CD4-positive, alpha-beta T cell (primary cell): ENCODE measurements at regions not wholly inside any gene's neighbourhood (a gene's known extent, or its start where the extent isn't known, plus 50 kb on each side); places are given as distances from the start of the nearest gene placed in this dataset.

Experiments
- ATAC-seq: fragments of 200-7000 bp; cut with Tn5 transposase; one replicate; pipeline ENCODE4 v1.10.0; 2022; ENCODE audit warnings: mild to moderate bottlenecking; ENCODE audit not compliant: poor library complexity
- CTCF ChIA-PET: fragments of 350-600 bp; sonication (Branson Sonifier 250); formaldehyde crosslinking; loops from one replicate; lab custom pipeline; 2021; ENCODE audit warnings: antibody characterized with exemption, inconsistent platforms; lab: Charles Lee
- POLR2A ChIA-PET: fragments of 350-600 bp; sonication (Branson Sonifier 250); formaldehyde crosslinking; loops from one replicate; lab custom pipeline; 2021; ENCODE audit warnings: antibody characterized with exemption, inconsistent platforms; lab: Charles Lee
- DNase-seq, 14 experiments: peaks; one replicate each; pipeline ENCODE4 v3.0.0-alpha.2; 2013 to 2020; ENCODE audit warnings: mixed read lengths in 2 of 14
- H3K27ac ChIP-seq, 2 donors: one replicate each; pipeline versions ENCODE4 v1.5.1 to v1.7.0; 2013; ENCODE audit warnings: low read length in 2 of 2, low read depth in 1 of 2, mild to moderate bottlenecking in 1 of 2
- H3K27me3 ChIP-seq, 2 experiments: 1 replicate in 1 of 2; 2 replicates in 1 of 2; pipeline versions ENCODE4 v1.6.1 to v1.7.0; 2013; ENCODE audit warnings: low read length in 2 of 2, control low read depth in 1 of 2, mild to moderate bottlenecking in 1 of 2, moderate library complexity in 1 of 2; ENCODE audit not compliant: insufficient read depth in 2 of 2, control insufficient read depth in 1 of 2
- H3K36me3 ChIP-seq: one replicate; pipeline ENCODE4 v1.6.1; 2013; ENCODE audit warnings: low read length, control low read depth; ENCODE audit not compliant: insufficient read depth
- H3K4me1 ChIP-seq: one replicate; pipeline ENCODE4 v1.6.1; 2013; ENCODE audit warnings: low read length, control low read depth; ENCODE audit not compliant: insufficient read depth
- H3K4me3 ChIP-seq: one replicate; pipeline ENCODE4 v1.5.1; 2013; ENCODE audit warnings: mild to moderate bottlenecking, low read length, moderate library complexity
- H3K9me3 ChIP-seq, 2 experiments: 1 replicate in 1 of 2; 2 replicates in 1 of 2; pipeline versions ENCODE4 v1.6.1 to v1.7.0; 2013; ENCODE audit warnings: low read length in 2 of 2, mild to moderate bottlenecking in 2 of 2, control low read depth in 1 of 2, moderate library complexity in 1 of 2; ENCODE audit not compliant: control insufficient read depth in 1 of 2, insufficient read depth in 1 of 2
- H3K27ac Mint-ChIP-seq: one replicate; pipeline ENCODE4 v1.8.0; 2020; ENCODE audit warnings: mixed read lengths
- H3K27me3 Mint-ChIP-seq: one replicate; pipeline ENCODE4 v1.8.0; 2021; ENCODE audit warnings: mixed read lengths
- H3K36me3 Mint-ChIP-seq: one replicate; pipeline ENCODE4 v1.8.0; 2021; ENCODE audit warnings: low read depth, mixed read lengths
- H3K4me1 Mint-ChIP-seq: one replicate; pipeline ENCODE4 v1.8.0; 2021; ENCODE audit warnings: low read depth, mixed read lengths
- H3K4me3 Mint-ChIP-seq: one replicate; pipeline ENCODE4 v1.8.0; 2020; ENCODE audit warnings: mild to moderate bottlenecking, mixed read lengths
- H3K9me3 Mint-ChIP-seq: one replicate; pipeline ENCODE4 v1.8.0; 2020; ENCODE audit warnings: mixed read lengths
- intact Hi-C, 2 experiments: fragments of 100-400 bp; cut with DNase I in 1 of 2; cut with micrococcal nuclease in 1 of 2; formaldehyde crosslinking; loops; one replicate each; pipeline versions ENCODE4 v1.15.1 to v1.9.0; 2023 to 2025; cut with DNase I, micrococcal nuclease
- TF ChIP-seq, protein P1 (sequence below): fragments of 200-600 bp; IDR thresholded peaks from one replicate; pipeline ENCODE4 v1.8.0; 2022; ENCODE audit warnings: antibody characterized with exemption, mild to moderate bottlenecking

DNA sequence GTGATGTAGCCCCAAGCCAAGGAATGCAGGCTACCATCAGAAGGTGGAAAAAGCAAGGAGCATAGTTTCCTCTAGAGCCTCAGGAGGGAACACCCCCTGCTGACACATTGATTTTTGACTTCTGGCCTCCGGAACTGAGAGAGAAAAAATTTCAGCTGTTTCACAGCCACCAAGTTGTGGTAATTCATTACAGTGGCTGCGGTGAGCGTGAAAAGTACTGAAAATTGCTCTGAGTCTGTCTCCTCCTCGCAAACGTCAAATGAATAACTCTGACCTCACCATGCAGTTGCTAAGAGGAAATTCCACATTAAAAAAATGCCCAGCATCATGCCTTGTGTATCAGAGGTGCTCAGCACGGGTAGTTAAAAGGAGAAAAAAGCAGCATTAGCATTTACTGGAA lies 277.9 kb upstream of the MSX2 start:
- H3K4me1 ChIP-seq: no peaks in the 10 kb centered on the region
- CTCF ChIA-PET: no interaction called here
- no peak overlapping the region for H3K4me3 Mint-ChIP-seq
- H3K9me3 ChIP-seq: peaks cover 0 to 7% of the 10 kb centered on the region in 2 experiments
- POLR2A ChIA-PET: no interaction called here
- no peaks in the 10 kb centered on the region for H3K36me3 Mint-ChIP-seq
- TF ChIP-seq, protein P1, sequence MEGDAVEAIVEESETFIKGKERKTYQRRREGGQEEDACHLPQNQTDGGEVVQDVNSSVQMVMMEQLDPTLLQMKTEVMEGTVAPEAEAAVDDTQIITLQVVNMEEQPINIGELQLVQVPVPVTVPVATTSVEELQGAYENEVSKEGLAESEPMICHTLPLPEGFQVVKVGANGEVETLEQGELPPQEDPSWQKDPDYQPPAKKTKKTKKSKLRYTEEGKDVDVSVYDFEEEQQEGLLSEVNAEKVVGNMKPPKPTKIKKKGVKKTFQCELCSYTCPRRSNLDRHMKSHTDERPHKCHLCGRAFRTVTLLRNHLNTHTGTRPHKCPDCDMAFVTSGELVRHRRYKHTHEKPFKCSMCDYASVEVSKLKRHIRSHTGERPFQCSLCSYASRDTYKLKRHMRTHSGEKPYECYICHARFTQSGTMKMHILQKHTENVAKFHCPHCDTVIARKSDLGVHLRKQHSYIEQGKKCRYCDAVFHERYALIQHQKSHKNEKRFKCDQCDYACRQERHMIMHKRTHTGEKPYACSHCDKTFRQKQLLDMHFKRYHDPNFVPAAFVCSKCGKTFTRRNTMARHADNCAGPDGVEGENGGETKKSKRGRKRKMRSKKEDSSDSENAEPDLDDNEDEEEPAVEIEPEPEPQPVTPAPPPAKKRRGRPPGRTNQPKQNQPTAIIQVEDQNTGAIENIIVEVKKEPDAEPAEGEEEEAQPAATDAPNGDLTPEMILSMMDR: no peak
- no peak for ATAC-seq
- no peak overlapping the region for H3K27ac Mint-ChIP-seq
- H3K4me3 ChIP-seq: no peak overlapping the region
- H3K4me1 Mint-ChIP-seq: no peaks in the 10 kb centered on the region
- H3K27me3 Mint-ChIP-seq: peaks cover 3% of the 10 kb centered on the region
- H3K9me3 Mint-ChIP-seq: peaks cover 3% of the 10 kb centered on the region
- intact Hi-C loops: no loop called here
- no peaks in the 10 kb centered on the region for H3K36me3 ChIP-seq
- no peaks in the 10 kb centered on the region for H3K27me3 ChIP-seq
- peak in 1 of 14 experiments; percentile 16 for DNase-seq
- no peak overlapping the region for H3K27ac ChIP-seq

DNA sequence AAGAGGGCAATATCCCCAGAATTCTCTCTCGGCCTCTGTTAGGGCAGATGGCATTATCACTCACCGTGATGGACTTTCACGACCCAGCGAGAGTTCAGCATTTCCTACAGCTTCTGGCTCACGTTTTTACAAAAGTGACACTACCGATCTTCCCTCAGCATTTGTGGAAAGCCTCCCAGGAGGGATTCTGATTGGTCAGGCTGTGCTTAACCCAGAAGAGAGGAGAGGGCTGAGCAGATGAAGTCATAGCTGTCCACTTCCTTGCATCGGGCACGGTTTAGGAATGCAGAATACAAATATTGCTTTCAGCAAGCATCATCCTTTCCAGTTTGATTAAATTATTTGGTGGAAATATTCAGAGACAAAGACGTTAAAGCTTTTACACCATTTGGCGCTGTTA lies 277.4 kb upstream of the MSX2 start:
- Histone ChIP-seq H3K4me1 (no peaks in the 10 kb centered on the region), H3K36me3 (no peaks in the 10 kb centered on the region), H3K27me3 (no peaks in the 10 kb centered on the region), H3K9me3 (peaks cover 0 to 7% of the 10 kb centered on the region in 2 experiments), H3K4me3 (no peak overlapping the region), H3K27ac (no peak overlapping the region)
- H3K36me3 Mint-ChIP-seq: no peaks in the 10 kb centered on the region
- H3K9me3 Mint-ChIP-seq: peaks cover 3% of the 10 kb centered on the region
- H3K27ac Mint-ChIP-seq: no peak overlapping the region
- DNase-seq (no peak), ATAC-seq (no peak)
- intact Hi-C loops: no loop called here
- ChIA-PET CTCF (no interaction called here), POLR2A (no interaction called here)
- H3K4me3 Mint-ChIP-seq: no peak overlapping the region
- H3K27me3 Mint-ChIP-seq: peaks cover 3% of the 10 kb centered on the region
- H3K4me1 Mint-ChIP-seq: peaks cover 3% of the 10 kb centered on the region
- TF ChIP-seq, protein P1: no peak

DNA sequence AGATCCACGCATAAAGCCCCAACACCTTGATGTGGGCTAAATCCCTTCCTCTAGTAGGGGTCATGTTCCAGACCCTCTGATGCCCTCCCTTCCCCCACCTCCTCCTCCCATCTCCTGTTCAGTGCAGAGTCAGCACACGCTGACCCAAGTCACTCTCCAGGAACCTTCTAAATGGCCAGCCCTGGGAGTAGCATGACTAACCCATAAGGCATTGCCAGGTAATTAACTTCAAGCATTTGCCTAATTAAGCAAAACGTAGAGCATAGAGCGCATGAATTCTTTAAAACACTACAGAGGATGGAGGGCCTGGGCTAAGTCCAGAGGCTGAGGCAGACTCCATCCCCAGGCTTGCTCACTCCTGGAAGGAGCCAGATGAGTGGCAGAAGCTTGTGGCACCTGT lies 276.3 kb upstream of the MSX2 start:
- ATAC-seq: no peak
- ChIA-PET CTCF (no interaction called here), POLR2A (no interaction called here)
- Histone ChIP-seq H3K9me3 (peaks cover 0 to 7% of the 10 kb centered on the region in 2 experiments), H3K27me3 (no peaks in the 10 kb centered on the region), H3K4me1 (no peaks in the 10 kb centered on the region), H3K36me3 (no peaks in the 10 kb centered on the region), H3K27ac (no peak overlapping the region), H3K4me3 (no peak overlapping the region)
- DNase-seq: no peak
- Mint-ChIP-seq H3K9me3 (peaks cover 3% of the 10 kb centered on the region), H3K36me3 (no peaks in the 10 kb centered on the region), H3K4me3 (no peak overlapping the region), H3K27me3 (peaks cover 3% of the 10 kb centered on the region), H3K4me1 (peaks cover 9% of the 10 kb centered on the region), H3K27ac (no peak overlapping the region)
- intact Hi-C loops: no loop called here
- TF ChIP-seq, protein P1: no peak
